Activated B cell treated with CpG ODN at 0.5 μM for 24 hours (primary cell): ENCODE measurements at regions not wholly inside any gene's neighbourhood (a gene's known extent, or its start where the extent isn't known, plus 50 kb on each side); places are given as distances from the start of the nearest gene placed in this dataset.

Experiments used
- ATAC-seq: fragments of 200-7000 bp; cut with Tn5 transposase; one replicate; pipeline ENCODE4 v1.10.0; 2021; ENCODE audit warnings: low read depth, mild to moderate bottlenecking, moderate library complexity
- CTCF ChIA-PET: fragments of 350-600 bp; sonication (Branson Sonifier 250); formaldehyde crosslinking; loops from one replicate; lab custom pipeline; 2021; ENCODE audit warnings: antibody characterized with exemption; lab: Charles Lee
- POLR2A ChIA-PET: fragments of 350-600 bp; sonication (Branson Sonifier 250); formaldehyde crosslinking; loops from one replicate; lab custom pipeline; 2021; ENCODE audit warnings: antibody characterized with exemption; lab: Charles Lee
- DNase-seq: peaks from one replicate; pipeline ENCODE4 v3.0.0; 2022
- H3K27ac Mint-ChIP-seq: one replicate; pipeline ENCODE4 v1.8.0; 2020; ENCODE audit warnings: mixed read lengths
- H3K27me3 Mint-ChIP-seq: one replicate; pipeline ENCODE4 v1.8.0; 2021; ENCODE audit warnings: mixed read lengths
- H3K36me3 Mint-ChIP-seq: one replicate; pipeline ENCODE4 v1.8.0; 2021; ENCODE audit warnings: low read depth, mixed read lengths
- H3K4me1 Mint-ChIP-seq: one replicate; pipeline ENCODE4 v1.8.0; 2021; ENCODE audit warnings: mixed read lengths
- H3K4me3 Mint-ChIP-seq: one replicate; pipeline ENCODE4 v1.8.0; 2020; ENCODE audit warnings: mild to moderate bottlenecking, mixed read lengths
- H3K9me3 Mint-ChIP-seq: one replicate; pipeline ENCODE4 v1.8.0; 2020; ENCODE audit warnings: mixed read lengths
- CTCF ChIP-seq: fragments of 200-600 bp; IDR thresholded peaks from one replicate; pipeline ENCODE4 v1.8.0; 2022; ENCODE audit warnings: antibody characterized with exemption, mild to moderate bottlenecking
- intact Hi-C: fragments of 100-400 bp; cut with micrococcal nuclease; formaldehyde crosslinking; loops from one replicate; pipeline ENCODE4 v1.15.1; 2024

- no peaks in the 10 kb centered on the region for H3K4me1 Mint-ChIP-seq
- DNase-seq (no peak), ATAC-seq (no peak)
- intact Hi-C loops: no loop called here
- H3K4me3 Mint-ChIP-seq: no peak overlapping the region
- H3K27me3 Mint-ChIP-seq: peaks cover 5% of the 10 kb centered on the region
- H3K36me3 Mint-ChIP-seq: no peaks in the 10 kb centered on the region
- TF ChIP-seq CTCF: no peak
- H3K9me3 Mint-ChIP-seq: no peaks in the 10 kb centered on the region
- no peak overlapping the region for H3K27ac Mint-ChIP-seq
- CTCF ChIA-PET: no interaction called here
- POLR2A ChIA-PET: no interaction called here
Measured at GRCh38 chr10:131544495-131544894, 233.0 kb upstream of the TCERG1L start.

- peaks cover 5% of the 10 kb centered on the region for H3K27me3 Mint-ChIP-seq
- ATAC-seq (no peak), DNase-seq (no peak)
- ChIA-PET CTCF (no interaction called here), POLR2A (no interaction called here)
- TF ChIP-seq CTCF: no peak
- H3K9me3 Mint-ChIP-seq: no peaks in the 10 kb centered on the region
- H3K36me3 Mint-ChIP-seq: no peaks in the 10 kb centered on the region
- H3K4me3 Mint-ChIP-seq: no peak overlapping the region
- no peak overlapping the region for H3K27ac Mint-ChIP-seq
- intact Hi-C loops: no loop called here
- H3K4me1 Mint-ChIP-seq: no peaks in the 10 kb centered on the region
Measured at GRCh38 chr10:131546086-131546810, 234.7 kb upstream of the TCERG1L start.

- no peaks in the 10 kb centered on the region for H3K4me1 Mint-ChIP-seq
- DNase-seq (no peak), ATAC-seq (no peak)
- H3K36me3 Mint-ChIP-seq: no peaks in the 10 kb centered on the region
- H3K27ac Mint-ChIP-seq: no peak overlapping the region
- POLR2A ChIA-PET: no interaction called here
- intact Hi-C loops: no loop called here
- CTCF ChIA-PET: no interaction called here
- no peaks in the 10 kb centered on the region for H3K9me3 Mint-ChIP-seq
- TF ChIP-seq CTCF: no peak
- peaks cover 5% of the 10 kb centered on the region for H3K27me3 Mint-ChIP-seq
- H3K4me3 Mint-ChIP-seq: no peak overlapping the region
Measured at GRCh38 chr10:131547129-131547799, 235.7 kb upstream of the TCERG1L start.

- TF ChIP-seq CTCF: no peak
- Mint-ChIP-seq H3K36me3 (no peaks in the 10 kb centered on the region), H3K4me3 (no peak overlapping the region), H3K4me1 (no peaks in the 10 kb centered on the region), H3K27me3 (peaks cover 5% of the 10 kb centered on the region), H3K9me3 (no peaks in the 10 kb centered on the region), H3K27ac (no peak overlapping the region)
- intact Hi-C loops: no loop called here
- ChIA-PET POLR2A (no interaction called here), CTCF (no interaction called here)
- ATAC-seq (no peak), DNase-seq (no peak)
Measured at GRCh38 chr10:131548176-131548575, 236.7 kb upstream of the TCERG1L start.

GRCh38 chr10:131549116-131549515 lies 237.6 kb upstream of the TCERG1L start:
- Mint-ChIP-seq H3K27me3 (peaks cover 5% of the 10 kb centered on the region), H3K9me3 (no peaks in the 10 kb centered on the region), H3K4me1 (no peaks in the 10 kb centered on the region), H3K27ac (no peak overlapping the region), H3K36me3 (no peaks in the 10 kb centered on the region), H3K4me3 (no peak overlapping the region)
- TF ChIP-seq CTCF: no peak
- ATAC-seq: no peak
- no peak for DNase-seq
- CTCF ChIA-PET: no interaction called here
- POLR2A ChIA-PET: no interaction called here
- intact Hi-C loops: no loop called here
